A549 (cell line): ENCODE measurements at regions not wholly inside any gene's neighbourhood (a gene's known extent, or its start where the extent isn't known, plus 50 kb on each side); places are given as distances from the start of the nearest gene placed in this dataset.

ENCODE experiments used
- ATAC-seq, 2 experiments: fragments of 200-7000 bp in 1 of 2; fragments of >200 bp in 1 of 2; cut with Nextera tagmentation in 1 of 2; cut with Tn5 transposase in 1 of 2; 3 replicates each; pipeline versions ENCODE4 v1.8.0 to v1.9.1; 2018 to 2020; ENCODE audit warnings: mild to moderate bottlenecking in 1 of 2, moderate library complexity in 1 of 2
- CTCF ChIA-PET: fragments of 300-600 bp; sonication (Branson Sonifier 250); formaldehyde crosslinking; extraction: SDS; loops from one replicate; lab custom pipeline; 2021; ENCODE audit warnings: antibody characterized with exemption, inconsistent platforms; lab: Yijun Ruan, JAX
- POLR2A ChIA-PET: fragments of 350-600 bp; formaldehyde crosslinking; extraction: SDS; loops from one replicate; lab custom pipeline; 2021; ENCODE audit warnings: antibody characterized with exemption, inconsistent platforms; lab: Yijun Ruan, JAX
- DNase-seq, 2 experiments: peaks; one replicate each; pipeline versions ENCODE4 v3.0.0 to v3.0.0-alpha.2; 2011 to 2016; ENCODE audit warnings: low read depth in 1 of 2, low spot score in 1 of 2
- FAIRE-seq: peaks from 2 replicates; lab custom pipeline; 2011; peaks lifted over from hg19 to GRCh38; lab: Jason Lieb, UNC
- H3K27ac ChIP-seq, 2 experiments: fragments of >200 bp; sonication (Bioruptor Twin); formaldehyde crosslinking; 3 replicates each; pipeline ENCODE4 v1.5.1; 2016 to 2017
- H3K4me1 ChIP-seq: fragments of >200 bp; sonication (Bioruptor Twin); formaldehyde crosslinking; 3 replicates; pipeline ENCODE4 v1.6.1; 2016
- H3K4me2 ChIP-seq: fragments of >200 bp; sonication (Bioruptor Twin); formaldehyde crosslinking; 3 replicates; pipeline ENCODE4 v1.6.1; 2016
- H3K4me3 ChIP-seq: fragments of >200 bp; sonication (Bioruptor Twin); formaldehyde crosslinking; 3 replicates; pipeline ENCODE4 v1.5.1; 2016
- H3K9me3 ChIP-seq: fragments of >200 bp; sonication (Bioruptor Twin); formaldehyde crosslinking; 3 replicates; pipeline ENCODE4 v1.6.1; 2016
- CBX2 ChIP-seq: fragments of 200-600 bp; sonication (generic); IDR thresholded peaks from 2 replicates; pipeline ENCODE4 v1.6.1; 2016; ENCODE audit warnings: low read depth, mild to moderate bottlenecking, borderline replicate concordance
- CBX8 ChIP-seq: fragments of 200-600 bp; sonication (generic); IDR thresholded peaks from 2 replicates; pipeline ENCODE4 v1.6.1; 2016
- CEBPB ChIP-seq, 2 experiments: fragments of >200 bp in 1 of 2; sonication (Bioruptor Twin) in 1 of 2; formaldehyde crosslinking in 1 of 2; IDR thresholded peaks; 2 replicates each; pipeline ENCODE4 v1.6.1; 2012 to 2016
- CHD2 ChIP-seq: fragments of 150-350 bp; IDR thresholded peaks from 2 replicates; pipeline ENCODE4 v1.6.1; 2014; ENCODE audit warnings: low read length; ENCODE audit not compliant: partially characterized antibody
- EHF ChIP-seq: fragments of 250-450 bp; sonication (Bioruptor Pico); IDR thresholded peaks from 2 replicates; pipeline ENCODE4 v1.5.0; 2020; ENCODE audit warnings: mild to moderate bottlenecking
- EP300 ChIP-seq, 2 experiments: fragments of >200 bp; sonication (Bioruptor Twin); formaldehyde crosslinking; IDR thresholded peaks; 2 replicates in 1 of 2; 3 replicates in 1 of 2; pipeline ENCODE4 v1.6.1; 2016 to 2017
- FOSB ChIP-seq: fragments of 250-450 bp; sonication (Bioruptor Pico); IDR thresholded peaks from 2 replicates; pipeline ENCODE4 v1.5.0; 2020; ENCODE audit warnings: mild to moderate bottlenecking, moderate library complexity
- FOSL2 ChIP-seq, 2 experiments: fragments of 450-650 bp in 1 of 2; fragments of >200 bp in 1 of 2; sonication (Bioruptor Twin) in 1 of 2; formaldehyde crosslinking; IDR thresholded peaks; 2 replicates each; pipeline versions ENCODE4 v1.5.0 to v1.6.1; 2016 to 2020; ENCODE audit warnings: mild to moderate bottlenecking in 1 of 2, moderate library complexity in 1 of 2
- FOXS1 ChIP-seq: fragments of 250-450 bp; sonication (Bioruptor Pico); IDR thresholded peaks from 2 replicates; pipeline ENCODE4 v1.5.0; 2020; ENCODE audit warnings: mild to moderate bottlenecking, moderate library complexity
- GATA3 ChIP-seq: IDR thresholded peaks from 2 replicates; pipeline ENCODE4 v1.6.1; 2012; ENCODE audit warnings: borderline replicate concordance
- HOXA7 ChIP-seq: fragments of 250-450 bp; sonication (Bioruptor Pico); IDR thresholded peaks from 2 replicates; pipeline ENCODE4 v1.5.0; 2020; ENCODE audit warnings: mild to moderate bottlenecking, moderate library complexity
- HOXB13 ChIP-seq: fragments of 250-450 bp; sonication (Bioruptor Pico); IDR thresholded peaks from 2 replicates; pipeline ENCODE4 v1.5.0; 2020; ENCODE audit warnings: low read depth, mild to moderate bottlenecking, moderate library complexity
- KDM5A ChIP-seq: fragments of 200-600 bp; sonication (generic); IDR thresholded peaks from 2 replicates; pipeline ENCODE4 v1.6.1; 2016; ENCODE audit warnings: antibody characterized with exemption, mild to moderate bottlenecking
- MAZ ChIP-seq: fragments of 150-350 bp; IDR thresholded peaks from 2 replicates; pipeline ENCODE4 v1.6.1; 2014; ENCODE audit warnings: antibody characterized with exemption, low read depth, low read length, borderline replicate concordance
- NFE2L2 ChIP-seq: fragments of 150-350 bp; conservative IDR thresholded peaks from 2 replicates; pipeline ENCODE4 v1.6.1; 2014; ENCODE audit warnings: low read length
- PHF8 ChIP-seq: fragments of 200-600 bp; sonication (generic); IDR thresholded peaks from 2 replicates; pipeline ENCODE4 v1.6.1; 2016; ENCODE audit warnings: low read depth, mild to moderate bottlenecking, antibody characterized with exemption, moderate library complexity, borderline replicate concordance
- POLR2A ChIP-seq: IDR thresholded peaks from 2 replicates; pipeline ENCODE4 v1.6.1; 2012; ENCODE audit warnings: mild to moderate bottlenecking, low read length
- RARB ChIP-seq: fragments of 250-450 bp; sonication (Bioruptor Pico); IDR thresholded peaks from 2 replicates; pipeline ENCODE4 v1.8.0; 2021; ENCODE audit warnings: mild to moderate bottlenecking, moderate library complexity
- RCOR1 ChIP-seq: fragments of 150-350 bp; IDR thresholded peaks from 2 replicates; pipeline ENCODE4 v1.6.1; 2014; ENCODE audit warnings: antibody characterized with exemption, low read length, low read depth
- RFX5 ChIP-seq: fragments of 450-650 bp; IDR thresholded peaks from 2 replicates; pipeline ENCODE4 v1.7.1; 2014; ENCODE audit warnings: antibody characterized with exemption, mild to moderate bottlenecking, moderate library complexity
- SMC3 ChIP-seq: fragments of >200 bp; sonication (Bioruptor Twin); formaldehyde crosslinking; IDR thresholded peaks from 3 replicates; pipeline ENCODE4 v1.6.1; 2018; ENCODE audit warnings: inconsistent platforms
- SREBF2 ChIP-seq: fragments of 450-650 bp; IDR thresholded peaks from 2 replicates; pipeline ENCODE4 v1.6.1; 2014; ENCODE audit warnings: mild to moderate bottlenecking, moderate library complexity
- TFCP2L1 ChIP-seq: fragments of 250-450 bp; sonication (Bioruptor Pico); IDR thresholded peaks from 2 replicates; pipeline ENCODE4 v1.5.0; 2021; ENCODE audit warnings: mild to moderate bottlenecking
- ZFP36 ChIP-seq: fragments of 450-650 bp; IDR thresholded peaks from 2 replicates; pipeline ENCODE4 v1.6.1; 2014; ENCODE audit warnings: borderline replicate concordance; ENCODE audit not compliant: partially characterized antibody
- WGBS: methylation state at CpG from one replicate; pipeline ENCODE4 v1.1.6; 2017; ENCODE audit errors: missing lambda C conversion rate; 5-methylcytosine and 5-hydroxymethylcytosine counted together
- TF ChIP-seq, protein P1 (sequence below): fragments of 150-350 bp; IDR thresholded peaks from 2 replicates; pipeline ENCODE4 v1.6.1; 2014; ENCODE audit warnings: low read depth, mild to moderate bottlenecking, low read length
- TF ChIP-seq, protein P2 (sequence below): fragments of 200-600 bp; sonication (generic); IDR thresholded peaks from 2 replicates; pipeline ENCODE4 v1.6.1; 2016; ENCODE audit warnings: antibody characterized with exemption, mild to moderate bottlenecking, moderate library complexity
- TF ChIP-seq, protein P3 (sequence below): IDR thresholded peaks from 2 replicates; pipeline ENCODE4 v1.6.1; 2012
- TF ChIP-seq, protein P4 (sequence below): fragments of 250-450 bp; sonication (Bioruptor Pico); IDR thresholded peaks from 2 replicates; pipeline ENCODE4 v1.5.0; 2021; ENCODE audit warnings: mild to moderate bottlenecking, moderate library complexity, borderline replicate concordance
- TF ChIP-seq, protein P5 (sequence below): fragments of >200 bp; sonication (Bioruptor Twin); formaldehyde crosslinking; IDR thresholded peaks from 3 replicates; pipeline ENCODE4 v1.6.1; 2016

DNA sequence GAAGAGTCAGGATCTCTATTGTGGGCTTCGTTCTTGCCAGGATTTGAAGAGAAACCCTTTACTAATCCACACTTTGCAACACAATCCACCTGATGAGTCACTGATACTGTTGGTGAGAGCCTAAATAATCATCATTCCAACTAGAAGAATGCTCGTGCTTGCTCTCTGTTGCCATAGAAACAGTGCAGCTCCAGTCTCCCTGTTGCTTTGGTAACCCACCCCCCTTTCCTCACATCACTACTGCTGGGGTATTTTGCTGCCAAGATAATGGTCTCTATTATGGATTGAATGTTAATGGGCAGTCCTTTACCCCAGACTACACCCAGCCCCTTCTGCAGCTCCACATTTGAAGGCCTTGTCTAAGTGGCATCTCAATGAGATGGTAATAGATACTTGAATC is 190.4 kb downstream of the ABCC12 start:
- Histone ChIP-seq H3K4me3 (no peak overlapping the region), H3K9me3 (no peaks in the 10 kb centered on the region), H3K4me2 (no peak overlapping the region), H3K4me1 (no peaks in the 10 kb centered on the region), H3K27ac (no peak overlapping the region)
- ChIA-PET CTCF (no interaction called here), POLR2A (no interaction called here)
- FAIRE-seq (no peak), DNase-seq (no peak), ATAC-seq (no peak)
- WGBS, result 9% methylated on average over 2 of the region's 2 CpGs
- TF ChIP-seq CEBPB (IDR thresholded peaks at IDR 0.05) (no peak), CBX2 (no peak), CHD2 (no peak), GATA3 (no peak), PHF8 (no peak), KDM5A (no peak), ZFP36 (no peak), EHF (CRISPR knock-in tag) (no peak), FOXS1 (CRISPR knock-in tag) (no peak), FOSB (CRISPR knock-in tag) (no peak), SREBF2 (no peak), MAZ (no peak), HOXA7 (CRISPR knock-in tag) (no peak), RARB (no peak), TFCP2L1 (CRISPR knock-in tag) (no peak), POLR2A (no peak)
- TF ChIP-seq, protein P1, sequence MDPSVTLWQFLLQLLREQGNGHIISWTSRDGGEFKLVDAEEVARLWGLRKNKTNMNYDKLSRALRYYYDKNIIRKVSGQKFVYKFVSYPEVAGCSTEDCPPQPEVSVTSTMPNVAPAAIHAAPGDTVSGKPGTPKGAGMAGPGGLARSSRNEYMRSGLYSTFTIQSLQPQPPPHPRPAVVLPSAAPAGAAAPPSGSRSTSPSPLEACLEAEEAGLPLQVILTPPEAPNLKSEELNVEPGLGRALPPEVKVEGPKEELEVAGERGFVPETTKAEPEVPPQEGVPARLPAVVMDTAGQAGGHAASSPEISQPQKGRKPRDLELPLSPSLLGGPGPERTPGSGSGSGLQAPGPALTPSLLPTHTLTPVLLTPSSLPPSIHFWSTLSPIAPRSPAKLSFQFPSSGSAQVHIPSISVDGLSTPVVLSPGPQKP, result no peak
- TF ChIP-seq, protein P2, sequence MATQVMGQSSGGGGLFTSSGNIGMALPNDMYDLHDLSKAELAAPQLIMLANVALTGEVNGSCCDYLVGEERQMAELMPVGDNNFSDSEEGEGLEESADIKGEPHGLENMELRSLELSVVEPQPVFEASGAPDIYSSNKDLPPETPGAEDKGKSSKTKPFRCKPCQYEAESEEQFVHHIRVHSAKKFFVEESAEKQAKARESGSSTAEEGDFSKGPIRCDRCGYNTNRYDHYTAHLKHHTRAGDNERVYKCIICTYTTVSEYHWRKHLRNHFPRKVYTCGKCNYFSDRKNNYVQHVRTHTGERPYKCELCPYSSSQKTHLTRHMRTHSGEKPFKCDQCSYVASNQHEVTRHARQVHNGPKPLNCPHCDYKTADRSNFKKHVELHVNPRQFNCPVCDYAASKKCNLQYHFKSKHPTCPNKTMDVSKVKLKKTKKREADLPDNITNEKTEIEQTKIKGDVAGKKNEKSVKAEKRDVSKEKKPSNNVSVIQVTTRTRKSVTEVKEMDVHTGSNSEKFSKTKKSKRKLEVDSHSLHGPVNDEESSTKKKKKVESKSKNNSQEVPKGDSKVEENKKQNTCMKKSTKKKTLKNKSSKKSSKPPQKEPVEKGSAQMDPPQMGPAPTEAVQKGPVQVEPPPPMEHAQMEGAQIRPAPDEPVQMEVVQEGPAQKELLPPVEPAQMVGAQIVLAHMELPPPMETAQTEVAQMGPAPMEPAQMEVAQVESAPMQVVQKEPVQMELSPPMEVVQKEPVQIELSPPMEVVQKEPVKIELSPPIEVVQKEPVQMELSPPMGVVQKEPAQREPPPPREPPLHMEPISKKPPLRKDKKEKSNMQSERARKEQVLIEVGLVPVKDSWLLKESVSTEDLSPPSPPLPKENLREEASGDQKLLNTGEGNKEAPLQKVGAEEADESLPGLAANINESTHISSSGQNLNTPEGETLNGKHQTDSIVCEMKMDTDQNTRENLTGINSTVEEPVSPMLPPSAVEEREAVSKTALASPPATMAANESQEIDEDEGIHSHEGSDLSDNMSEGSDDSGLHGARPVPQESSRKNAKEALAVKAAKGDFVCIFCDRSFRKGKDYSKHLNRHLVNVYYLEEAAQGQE, result no peak
- TF ChIP-seq, protein P3, sequence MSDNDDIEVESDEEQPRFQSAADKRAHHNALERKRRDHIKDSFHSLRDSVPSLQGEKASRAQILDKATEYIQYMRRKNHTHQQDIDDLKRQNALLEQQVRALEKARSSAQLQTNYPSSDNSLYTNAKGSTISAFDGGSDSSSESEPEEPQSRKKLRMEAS, result no peak

DNA sequence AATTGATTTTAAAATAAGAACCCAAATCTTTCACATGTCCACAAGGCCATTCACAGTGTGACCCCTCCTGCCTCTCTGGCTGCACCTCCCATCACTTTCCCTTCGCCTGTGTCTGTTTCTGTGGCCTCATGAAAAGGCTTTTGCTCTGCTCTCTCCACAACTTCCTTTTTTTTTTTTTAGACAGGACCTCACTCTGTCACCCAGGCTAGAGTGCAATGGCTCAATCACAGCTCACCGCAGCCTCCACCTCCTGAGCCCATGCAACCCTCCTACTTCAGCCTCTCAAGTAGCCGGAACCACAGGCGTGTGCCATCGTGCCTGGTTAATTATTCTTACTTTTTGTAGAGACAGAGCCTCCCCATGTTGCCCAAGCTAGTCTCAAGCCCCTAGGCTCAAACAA is 197.1 kb downstream of the ABCC12 start:
- H3K4me1 ChIP-seq, result no peaks in the 10 kb centered on the region
- POLR2A ChIA-PET, result no interaction called here
- WGBS, result 73% methylated on average over 5 of the region's 5 CpGs
- no peaks in the 10 kb centered on the region for H3K9me3 ChIP-seq
- no peak overlapping the region for H3K27ac ChIP-seq
- DNase-seq (no peak), FAIRE-seq (no peak), ATAC-seq (no peak)
- H3K4me3 ChIP-seq, result no peak overlapping the region
- CTCF ChIA-PET, result no interaction called here
- no peak overlapping the region for H3K4me2 ChIP-seq
- TF ChIP-seq ZFP36 (no peak), EHF (CRISPR knock-in tag) (no peak), NFE2L2 (no peak), RFX5 (no peak), SREBF2 (no peak), RCOR1 (no peak), EP300 (IDR thresholded peaks at IDR 0.05) (no peak), SMC3 (no peak), HOXB13 (CRISPR knock-in tag) (no peak), FOSL2 (IDR thresholded peaks at IDR 0.05) (no peak), FOSL2 (CRISPR knock-in tag; IDR thresholded peaks at IDR 0.05) (no peak), CBX8 (no peak)
- TF ChIP-seq, protein P4, sequence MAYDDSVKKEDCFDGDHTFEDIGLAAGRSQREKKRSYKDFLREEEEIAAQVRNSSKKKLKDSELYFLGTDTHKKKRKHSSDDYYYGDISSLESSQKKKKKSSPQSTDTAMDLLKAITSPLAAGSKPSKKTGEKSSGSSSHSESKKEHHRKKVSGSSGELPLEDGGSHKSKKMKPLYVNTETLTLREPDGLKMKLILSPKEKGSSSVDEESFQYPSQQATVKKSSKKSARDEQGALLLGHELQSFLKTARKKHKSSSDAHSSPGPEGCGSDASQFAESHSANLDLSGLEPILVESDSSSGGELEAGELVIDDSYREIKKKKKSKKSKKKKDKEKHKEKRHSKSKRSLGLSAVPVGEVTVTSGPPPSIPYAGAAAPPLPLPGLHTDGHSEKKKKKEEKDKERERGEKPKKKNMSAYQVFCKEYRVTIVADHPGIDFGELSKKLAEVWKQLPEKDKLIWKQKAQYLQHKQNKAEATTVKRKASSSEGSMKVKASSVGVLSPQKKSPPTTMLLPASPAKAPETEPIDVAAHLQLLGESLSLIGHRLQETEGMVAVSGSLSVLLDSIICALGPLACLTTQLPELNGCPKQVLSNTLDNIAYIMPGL (CRISPR knock-in tag), result no peak
- TF ChIP-seq, protein P5, sequence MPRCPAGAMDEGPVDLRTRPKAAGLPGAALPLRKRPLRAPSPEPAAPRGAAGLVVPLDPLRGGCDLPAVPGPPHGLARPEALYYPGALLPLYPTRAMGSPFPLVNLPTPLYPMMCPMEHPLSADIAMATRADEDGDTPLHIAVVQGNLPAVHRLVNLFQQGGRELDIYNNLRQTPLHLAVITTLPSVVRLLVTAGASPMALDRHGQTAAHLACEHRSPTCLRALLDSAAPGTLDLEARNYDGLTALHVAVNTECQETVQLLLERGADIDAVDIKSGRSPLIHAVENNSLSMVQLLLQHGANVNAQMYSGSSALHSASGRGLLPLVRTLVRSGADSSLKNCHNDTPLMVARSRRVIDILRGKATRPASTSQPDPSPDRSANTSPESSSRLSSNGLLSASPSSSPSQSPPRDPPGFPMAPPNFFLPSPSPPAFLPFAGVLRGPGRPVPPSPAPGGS, result no peak
- TF ChIP-seq, protein P2, result no peak
